HG03095 (cell line): ENCODE measurements at regions not wholly inside any gene's neighbourhood (a gene's known extent, or its start where the extent isn't known, plus 50 kb on each side); places are given as distances from the start of the nearest gene placed in this dataset.

Experiments used
- ATAC-seq: cut with Tn5 transposase; IDR thresholded peaks from one replicate; pipeline ENCODE4 v1.9.1; 2021; ENCODE audit warnings: moderate library complexity; ENCODE audit not compliant: unreplicated experiment

DNA sequence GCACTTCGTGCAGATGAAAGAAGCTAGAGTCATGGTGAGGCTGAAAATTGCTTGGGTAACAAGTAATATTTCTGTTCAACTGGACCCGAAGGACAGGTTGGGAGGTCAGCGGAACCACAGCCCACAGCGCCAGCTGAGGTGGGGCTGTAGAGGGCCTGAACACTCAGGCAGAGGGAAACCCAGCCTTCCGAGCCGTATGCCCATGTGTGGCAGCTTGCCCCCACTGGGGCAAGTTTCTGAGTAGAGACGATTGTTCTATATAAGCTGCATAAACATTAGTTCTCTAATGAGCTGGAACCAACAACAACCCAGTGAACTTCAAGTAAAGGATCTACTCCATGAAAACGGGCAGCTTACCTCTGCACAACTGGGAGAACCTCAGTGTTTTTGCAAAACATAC is 58.4 kb upstream of the TNS3 start:
- ATAC-seq: no peak

GRCh38 chr7:47639495-47640110 is 57.7 kb upstream of the TNS3 start:
- ATAC-seq: no peak

DNA sequence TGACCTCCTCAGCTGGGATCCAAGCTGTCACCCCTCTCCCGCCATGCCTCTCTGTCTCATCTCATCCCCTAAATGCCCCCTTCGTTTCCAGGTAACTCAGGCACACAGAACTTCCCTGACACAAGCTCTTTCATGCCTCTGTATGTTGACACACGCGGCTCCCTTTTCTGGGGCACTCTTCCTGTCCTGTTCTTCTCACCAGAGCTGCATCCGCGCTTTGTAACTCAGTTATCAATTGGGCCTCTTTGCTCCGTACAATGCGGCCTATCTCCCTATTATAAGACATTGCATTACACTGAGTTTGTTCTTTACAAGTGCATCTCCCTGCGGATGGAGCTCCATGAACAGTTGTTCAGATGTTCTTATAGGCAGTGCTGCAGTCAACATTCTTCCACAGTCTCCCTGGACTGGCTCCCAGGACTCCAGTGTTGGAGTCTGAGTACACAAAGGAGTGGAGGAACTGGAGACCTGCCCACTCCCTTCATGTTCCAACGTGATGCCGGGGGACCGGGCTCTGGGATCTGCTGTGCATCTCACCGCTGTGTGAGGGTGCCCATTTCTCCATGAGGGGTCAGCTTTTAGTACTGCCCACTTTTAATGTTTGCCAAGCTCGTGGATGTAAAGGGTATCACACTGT is 56.9 kb upstream of the TNS3 start:
- no peak for ATAC-seq

DNA sequence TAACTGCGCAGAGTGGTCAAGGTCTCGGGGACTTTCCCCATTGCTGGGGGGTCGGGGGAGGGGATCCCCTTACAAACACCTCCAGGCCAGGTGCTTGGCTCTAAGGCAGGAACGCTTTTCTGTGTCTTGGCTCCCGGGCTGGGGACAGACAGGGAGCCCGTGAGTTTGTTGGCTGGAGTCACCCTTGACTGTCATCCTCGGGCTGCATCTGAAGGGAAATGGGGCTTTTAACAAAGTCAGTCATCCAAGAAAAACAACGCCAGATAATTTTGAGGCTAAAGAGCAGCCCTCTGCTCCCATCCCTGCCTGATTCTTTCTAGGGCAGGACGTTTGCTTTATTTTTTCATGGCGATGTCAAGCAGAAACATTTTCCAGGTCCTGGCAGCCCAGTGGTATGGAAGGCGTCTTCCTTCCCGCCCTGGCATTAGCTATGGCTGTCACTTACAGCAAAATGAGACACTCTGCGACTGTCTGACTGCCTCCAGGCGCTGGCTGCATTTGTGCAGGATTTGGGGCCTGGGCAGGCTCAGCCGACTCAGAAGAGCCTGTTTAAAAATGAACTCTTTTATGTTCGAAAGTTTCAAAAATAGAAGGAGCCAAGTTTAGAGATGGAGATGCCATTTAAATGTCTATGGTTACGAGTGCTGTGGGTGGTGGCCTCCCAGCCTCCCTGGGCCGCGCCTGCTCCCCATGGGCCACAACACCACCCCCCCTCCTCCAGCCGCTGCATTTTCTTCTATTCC is 54.7 kb upstream of the TNS3 start:
- ATAC-seq: no peak

DNA sequence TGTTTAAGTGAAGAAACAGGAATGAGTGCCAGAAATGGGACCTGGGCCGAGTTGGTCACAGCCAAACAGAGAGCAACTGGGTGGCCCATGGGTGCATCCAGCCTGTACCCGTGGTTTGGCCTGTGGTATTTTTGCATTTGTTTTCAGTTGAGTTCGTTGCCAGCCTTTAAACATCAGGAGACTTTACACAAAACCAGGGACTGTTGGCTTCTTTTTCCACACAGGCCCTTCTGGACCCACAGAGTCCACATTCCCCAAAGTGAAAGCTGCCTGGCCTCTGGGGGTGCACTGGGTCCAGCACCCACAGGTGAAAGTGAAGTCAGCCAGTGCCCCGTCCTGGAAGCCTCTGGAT is 54.1 kb upstream of the TNS3 start:
- no peak for ATAC-seq

- no peak for ATAC-seq
These were observed 53.5 kb upstream of the TNS3 start for GRCh38 chr7:47635091-47636080.

GRCh38 chr7:47634273-47634672 is 52.4 kb upstream of the TNS3 start:
- ATAC-seq: no peak

DNA sequence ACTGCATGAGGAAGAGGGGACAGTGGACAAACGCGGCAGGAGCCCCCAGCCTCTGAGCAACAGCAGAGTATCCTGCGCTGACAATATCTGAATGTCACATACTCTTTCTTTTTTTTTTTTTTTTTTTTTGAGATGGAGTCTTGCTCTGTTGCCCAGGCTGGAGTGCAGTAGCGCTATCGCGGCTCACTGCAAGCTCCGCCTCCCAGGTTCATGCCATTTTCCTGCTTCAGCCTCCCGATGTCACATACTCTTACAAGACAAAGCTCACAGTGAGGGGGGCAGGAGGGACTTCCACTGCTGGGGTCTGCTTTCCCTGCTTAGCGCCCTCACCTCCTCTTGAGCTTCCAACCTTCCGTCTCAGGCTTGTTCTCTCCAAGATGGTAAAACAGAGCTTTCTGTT is 51.2 kb upstream of the TNS3 start:
- no peak for ATAC-seq
